ENCODE measurements at regions not wholly inside any gene's neighbourhood (a gene's known extent, or its start where the extent isn't known, plus 50 kb on each side); places are given as distances from the start of the nearest gene placed in this dataset.

DNA sequence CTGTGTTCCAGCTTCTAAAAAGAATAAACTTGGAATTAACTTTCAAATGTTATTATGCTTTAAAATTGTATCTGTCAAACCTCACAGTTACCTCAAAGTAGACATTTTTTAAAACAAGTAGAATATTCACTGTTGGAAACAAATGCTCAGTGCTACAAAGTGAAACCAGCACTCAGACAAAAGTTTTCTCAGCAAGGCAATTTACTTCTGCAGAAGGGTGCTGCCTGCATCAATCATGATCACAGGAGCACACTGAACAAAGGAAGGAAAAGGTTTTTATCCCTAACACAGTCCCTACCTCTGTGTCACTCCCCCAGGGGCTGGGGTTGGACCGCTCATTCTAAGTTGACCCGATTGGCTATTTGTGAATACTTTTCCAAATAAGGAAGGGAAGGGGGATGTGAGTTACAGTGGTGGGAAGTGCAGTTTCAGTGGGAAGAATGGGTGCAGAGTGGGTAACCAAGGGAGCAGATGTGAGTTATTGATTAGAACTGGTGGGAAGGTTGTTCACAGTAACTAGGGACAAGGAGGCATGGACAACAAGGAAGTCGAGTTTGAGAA is 63.0 kb upstream of the CDK20 start:
- DNase-seq (ENCODE audit: low spot score) (no peak), ATAC-seq (no peak)

DNA sequence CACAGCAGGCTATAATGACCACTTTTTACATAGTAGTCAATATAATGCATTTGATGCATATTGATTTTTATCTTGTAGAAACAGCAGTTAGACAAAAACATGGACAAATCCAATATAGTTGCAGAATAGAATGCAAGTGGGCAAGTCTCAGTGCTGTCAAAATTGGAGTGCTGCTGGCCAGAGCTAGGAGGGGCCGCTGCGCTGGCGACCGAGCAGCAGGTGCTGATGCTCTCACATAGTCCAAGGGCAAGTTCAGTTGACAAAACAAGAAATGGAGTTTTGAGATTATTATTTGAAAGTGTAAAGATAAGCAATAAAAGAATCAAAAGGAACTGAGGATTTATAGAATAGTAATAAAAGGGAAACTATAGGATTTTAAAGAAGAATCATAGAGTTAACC is 60.6 kb upstream of the CDK20 start:
- no peak for ATAC-seq
- DNase-seq (ENCODE audit: low spot score), result no peak

DNA sequence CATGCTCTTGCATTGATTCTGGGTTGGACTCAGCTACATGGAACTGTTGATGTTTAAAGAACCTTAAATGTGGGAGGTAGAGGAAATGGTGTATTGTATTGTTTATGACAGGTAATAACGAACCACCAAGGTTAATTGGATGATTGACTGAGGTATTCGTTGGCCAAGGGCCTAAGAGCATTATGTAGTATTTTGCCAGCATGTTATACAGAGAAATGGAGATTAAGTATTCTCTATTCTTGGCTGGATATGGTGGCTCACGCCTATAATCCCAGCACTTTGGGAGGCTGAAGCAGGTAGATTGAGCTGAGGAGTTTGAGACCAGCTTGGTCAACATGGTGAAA is 59.0 kb upstream of the CDK20 start:
- DNase-seq (ENCODE audit: low spot score) (no peak), ATAC-seq (no peak)

DNA sequence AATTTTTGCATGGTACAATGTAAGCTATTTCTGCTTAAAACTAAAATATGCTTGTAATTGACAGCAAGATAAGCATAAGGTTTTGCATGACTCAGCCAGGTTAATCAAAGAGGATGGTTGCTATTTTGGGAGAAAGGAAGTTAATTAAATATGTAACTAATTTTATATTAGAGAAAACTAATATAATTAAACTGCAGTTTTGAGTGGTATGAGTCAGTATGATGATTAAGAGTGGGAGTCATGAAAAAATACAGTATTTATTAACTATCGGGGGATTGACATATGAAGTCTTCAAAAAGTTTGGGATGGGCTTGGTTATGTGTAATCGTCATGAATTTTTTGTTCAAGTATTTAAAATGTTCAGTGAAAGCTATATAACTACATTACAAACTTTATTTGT is 54.0 kb upstream of the CDK20 start:
- DNase-seq (ENCODE audit: low spot score) (no peak), ATAC-seq (no peak)

DNA sequence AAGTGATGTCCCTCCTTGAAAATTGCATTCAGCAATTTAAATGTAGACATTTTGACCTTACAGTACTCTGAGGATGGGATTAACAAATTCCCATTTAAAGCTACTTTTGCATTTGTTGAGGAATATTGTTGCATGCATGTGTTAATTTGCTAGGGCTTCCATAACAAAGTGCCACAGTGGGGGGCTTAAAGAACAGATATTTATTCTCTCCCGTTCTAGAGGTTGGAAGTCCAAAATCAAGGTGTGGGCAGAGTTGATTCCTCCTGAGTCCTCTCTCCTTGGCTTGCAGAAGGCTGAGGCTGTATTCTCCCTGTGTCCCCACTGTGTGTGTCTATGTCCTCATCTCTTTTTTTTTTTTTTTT is 51.8 kb upstream of the CDK20 start:
- DNase-seq (ENCODE audit: low spot score), result no peak
- no peak for ATAC-seq

DNA sequence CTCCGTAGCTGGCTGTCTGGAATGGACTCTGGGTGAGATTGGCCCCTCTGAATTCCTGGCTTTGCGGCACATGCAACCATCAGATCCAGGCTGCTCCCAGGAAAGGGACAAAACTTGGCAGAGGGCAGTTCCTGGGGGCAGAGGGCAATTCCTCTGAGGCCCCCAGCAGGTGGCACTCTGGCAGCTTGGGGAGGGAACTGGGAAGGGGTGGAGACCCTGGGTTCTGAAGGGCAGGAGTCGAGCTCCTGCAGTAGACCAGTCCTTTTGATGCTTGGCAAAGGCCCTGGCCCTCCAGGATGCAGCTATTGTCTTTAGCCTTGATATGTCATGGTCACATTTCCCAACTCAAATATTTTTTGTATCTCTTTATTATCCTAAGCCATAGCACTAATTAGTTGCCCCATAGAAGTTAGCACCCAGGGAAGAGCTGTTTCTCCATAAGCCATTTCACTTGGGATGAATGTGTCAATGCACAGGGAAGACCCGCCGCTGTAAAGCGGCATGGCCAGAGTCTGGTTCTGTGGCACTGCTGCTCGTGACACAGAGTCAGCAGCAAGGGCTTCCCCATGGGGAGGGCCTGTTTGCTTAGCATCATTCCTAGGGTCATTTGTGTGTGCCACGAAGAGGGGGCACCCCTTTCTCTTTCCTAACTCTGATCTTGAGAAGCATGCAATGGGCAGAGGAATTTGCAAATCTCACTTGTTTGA is 51.2 kb upstream of the CDK20 start:
- ATAC-seq, result no peak
- DNase-seq (ENCODE audit: low spot score), result no peak

DNA sequence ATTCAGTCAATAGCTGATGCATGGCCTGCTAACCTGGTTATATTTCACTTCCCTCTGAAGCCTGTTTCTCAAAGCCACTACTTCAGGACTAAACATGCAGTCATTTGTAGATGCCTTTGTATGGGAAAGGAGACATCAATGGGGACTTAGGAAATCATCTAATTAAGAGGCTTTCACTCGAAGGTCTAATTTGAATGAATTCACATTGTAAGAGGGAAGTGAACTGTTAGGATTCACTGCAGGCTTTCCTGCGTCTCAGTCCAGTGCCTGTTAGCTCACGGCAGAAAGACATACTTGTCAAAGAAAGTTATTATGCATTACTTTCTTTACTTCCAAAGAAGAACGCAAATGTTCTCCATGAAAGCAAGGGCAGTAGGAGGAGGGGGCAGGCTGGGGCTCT is 50.6 kb upstream of the CDK20 start:
- DNase-seq (ENCODE audit: low spot score), result no peak
- no peak for ATAC-seq

Data from left lobe of liver (tissue), 2 donors.